HAP-1 (cell line): ENCODE measurements at regions not wholly inside any gene's neighbourhood (a gene's known extent, or its start where the extent isn't known, plus 50 kb on each side); places are given as distances from the start of the nearest gene placed in this dataset.

Source experiments
- DNase-seq, 2 experiments: peaks; one replicate each; pipeline ENCODE4 v3.0.0-alpha.2; 2016 to 2020; ENCODE audit warnings: low spot score in 2 of 2
- H3K27me3 ChIP-seq: fragments of 250-450 bp; sonication (Bioruptor Pico); 2 replicates; pipeline ENCODE4 v1.5.1; 2020; ENCODE audit warnings: low read depth, mild to moderate bottlenecking, moderate library complexity
- H3K36me3 ChIP-seq: fragments of 250-450 bp; sonication (Bioruptor Pico); replicated peaks from 2 replicates; pipeline ENCODE4 v1.5.1; 2020; ENCODE audit warnings: mild to moderate bottlenecking
- H3K4me1 ChIP-seq: fragments of 250-450 bp; sonication (Bioruptor Pico); 2 replicates; pipeline ENCODE4 v1.5.1; 2020; ENCODE audit warnings: mild to moderate bottlenecking
- H3K4me3 ChIP-seq: fragments of 250-450 bp; sonication (Bioruptor Pico); 2 replicates; pipeline ENCODE4 v1.5.1; 2020; ENCODE audit warnings: mild to moderate bottlenecking, moderate library complexity
- H3K9me3 ChIP-seq: fragments of 250-450 bp; sonication (Bioruptor Pico); 2 replicates; pipeline ENCODE4 v1.5.1; 2020; ENCODE audit warnings: mild to moderate bottlenecking, moderate library complexity
- in situ Hi-C: fragments of 300-500 bp; cut with MboI; formaldehyde crosslinking; loops from 3 replicates; pipeline ENCODE4 v1.14.3; 2020; ENCODE audit warnings: low sequenced_read_pairs, inconsistent platforms, mixed read lengths

- no peak overlapping the region for H3K4me3 ChIP-seq
- in situ Hi-C loops = no loop called here
- H3K27me3 ChIP-seq = no peaks in the 10 kb centered on the region
- H3K36me3 ChIP-seq = no peaks in the 10 kb centered on the region
- H3K9me3 ChIP-seq = no peaks in the 10 kb centered on the region
- no peak for DNase-seq
- H3K4me1 ChIP-seq = no peaks in the 10 kb centered on the region
Measured at GRCh38 chr20:55067158-55067825, 591.9 kb downstream of the DOK5 start.

DNA sequence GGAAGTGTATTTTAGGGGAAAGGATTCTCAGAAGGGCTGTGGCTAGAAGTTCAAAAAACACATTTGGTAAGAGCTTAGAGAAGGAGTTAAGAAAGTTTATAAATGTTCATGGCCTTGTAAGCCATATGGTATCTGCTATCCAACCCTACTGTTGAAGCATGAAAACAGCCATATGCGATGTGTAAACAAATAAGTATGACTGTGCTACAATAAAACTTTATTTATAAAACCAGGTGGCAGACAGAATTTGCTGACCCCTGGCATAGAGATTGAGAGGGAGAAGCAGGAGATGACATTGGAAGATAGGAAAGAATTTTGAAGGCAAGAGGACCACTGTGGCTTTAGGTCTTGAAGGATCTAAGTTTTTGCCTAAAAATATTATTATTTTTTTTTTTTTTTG, 583.5 kb downstream of the DOK5 start:
- Histone ChIP-seq H3K9me3 (no peaks in the 10 kb centered on the region), H3K4me3 (no peak overlapping the region), H3K36me3 (no peaks in the 10 kb centered on the region), H3K27me3 (no peaks in the 10 kb centered on the region), H3K4me1 (no peaks in the 10 kb centered on the region)
- no peak for DNase-seq
- in situ Hi-C loops = no loop called here

- Histone ChIP-seq H3K36me3 (no peaks in the 10 kb centered on the region), H3K4me1 (no peaks in the 10 kb centered on the region), H3K27me3 (no peaks in the 10 kb centered on the region), H3K9me3 (no peaks in the 10 kb centered on the region), H3K4me3 (no peak overlapping the region)
- in situ Hi-C loops = no loop called here
- DNase-seq = no peak
Measured at GRCh38 chr20:55057779-55058415, 582.5 kb downstream of the DOK5 start.

GRCh38 chr20:55054453-55054852, 579.1 kb downstream of the DOK5 start:
- no peaks in the 10 kb centered on the region; the same call in 1 of the 2 replicates for H3K9me3 ChIP-seq
- no peaks in the 10 kb centered on the region for H3K4me1 ChIP-seq
- in situ Hi-C loops = no loop called here
- H3K4me3 ChIP-seq = no peak overlapping the region
- DNase-seq = no peak
- H3K27me3 ChIP-seq = no peaks in the 10 kb centered on the region
- no peaks in the 10 kb centered on the region for H3K36me3 ChIP-seq

- in situ Hi-C loops = no loop called here
- H3K4me1 ChIP-seq = no peaks in the 10 kb centered on the region
- DNase-seq = no peak
- no peaks in the 10 kb centered on the region for H3K27me3 ChIP-seq
- H3K36me3 ChIP-seq = no peaks in the 10 kb centered on the region
- no peak overlapping the region for H3K4me3 ChIP-seq
- H3K9me3 ChIP-seq = no peaks in the 10 kb centered on the region; the same call in 1 of the 2 replicates
Measured at GRCh38 chr20:55053389-55053788, 578.0 kb downstream of the DOK5 start.

- in situ Hi-C loops = no loop called here
- Histone ChIP-seq H3K4me3 (no peak overlapping the region), H3K9me3 (no peaks in the 10 kb centered on the region; the same call in 1 of the 2 replicates), H3K36me3 (no peaks in the 10 kb centered on the region), H3K4me1 (no peaks in the 10 kb centered on the region), H3K27me3 (no peaks in the 10 kb centered on the region)
- no peak for DNase-seq
Measured at GRCh38 chr20:55052459-55052858, 577.1 kb downstream of the DOK5 start.

- in situ Hi-C loops = no loop called here
- H3K4me3 ChIP-seq = no peak overlapping the region
- H3K27me3 ChIP-seq = no peaks in the 10 kb centered on the region
- H3K36me3 ChIP-seq = no peaks in the 10 kb centered on the region
- H3K9me3 ChIP-seq = no peaks in the 10 kb centered on the region
- H3K4me1 ChIP-seq = no peaks in the 10 kb centered on the region
- DNase-seq = no peak
Measured at GRCh38 chr20:55038684-55039083, 563.3 kb downstream of the DOK5 start.

GRCh38 chr20:55031971-55032370, 556.6 kb downstream of the DOK5 start:
- in situ Hi-C loops = no loop called here
- no peaks in the 10 kb centered on the region for H3K27me3 ChIP-seq
- H3K9me3 ChIP-seq = no peaks in the 10 kb centered on the region
- no peaks in the 10 kb centered on the region for H3K4me1 ChIP-seq
- DNase-seq = no peak
- H3K36me3 ChIP-seq = no peaks in the 10 kb centered on the region
- no peak overlapping the region for H3K4me3 ChIP-seq

DNA sequence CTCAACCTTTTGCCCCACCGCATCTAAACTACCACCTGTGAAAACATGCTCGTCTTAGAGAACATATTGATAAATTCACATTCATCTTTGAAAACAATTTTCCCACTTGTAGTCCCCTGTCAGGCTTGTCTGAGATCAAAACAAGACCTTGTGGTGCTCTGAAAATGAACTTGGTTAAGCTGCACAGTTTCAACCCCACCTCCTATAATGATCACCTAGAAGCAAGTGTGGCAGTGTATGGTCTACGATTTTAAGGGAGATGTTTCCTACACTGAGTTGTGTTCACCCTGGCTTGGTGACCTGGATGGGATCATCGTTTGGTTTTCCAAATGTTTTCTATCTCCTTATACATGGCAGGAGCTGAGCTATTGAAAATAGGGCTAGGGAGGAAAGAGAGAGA, 539.4 kb downstream of the DOK5 start:
- no peaks in the 10 kb centered on the region for H3K9me3 ChIP-seq
- in situ Hi-C loops = no loop called here

DNA sequence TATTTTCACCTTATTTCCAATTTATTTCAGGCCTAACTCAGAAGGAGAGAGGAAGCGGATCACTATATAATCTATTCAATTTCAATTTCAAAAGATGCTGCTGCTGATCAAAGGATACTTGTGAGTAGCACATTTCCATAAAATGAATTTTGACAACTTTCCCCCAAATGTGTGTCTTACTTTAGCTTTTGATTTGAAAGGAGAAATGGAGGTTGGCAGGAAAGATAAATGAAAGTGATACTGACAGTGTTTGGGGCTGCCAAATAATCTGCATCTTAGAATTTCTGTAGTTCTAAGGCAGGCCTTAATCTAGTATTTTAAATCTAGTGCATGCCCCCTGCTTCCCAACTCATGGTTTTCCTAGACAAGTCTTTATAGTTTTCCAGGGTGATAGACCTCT, 535.4 kb downstream of the DOK5 start:
- no peaks in the 10 kb centered on the region for H3K36me3 ChIP-seq
- no peaks in the 10 kb centered on the region for H3K27me3 ChIP-seq
- H3K4me1 ChIP-seq = no peaks in the 10 kb centered on the region
- H3K4me3 ChIP-seq = no peak overlapping the region
- no peaks in the 10 kb centered on the region for H3K9me3 ChIP-seq
- no peak for DNase-seq
- in situ Hi-C loops = no loop called here

More for the DNA sequence above, 539.4 kb downstream of the DOK5 start:
- no peak for DNase-seq
- Histone ChIP-seq H3K27me3 (no peaks in the 10 kb centered on the region), H3K4me3 (no peak overlapping the region), H3K36me3 (no peaks in the 10 kb centered on the region), H3K4me1 (no peaks in the 10 kb centered on the region)

DNA sequence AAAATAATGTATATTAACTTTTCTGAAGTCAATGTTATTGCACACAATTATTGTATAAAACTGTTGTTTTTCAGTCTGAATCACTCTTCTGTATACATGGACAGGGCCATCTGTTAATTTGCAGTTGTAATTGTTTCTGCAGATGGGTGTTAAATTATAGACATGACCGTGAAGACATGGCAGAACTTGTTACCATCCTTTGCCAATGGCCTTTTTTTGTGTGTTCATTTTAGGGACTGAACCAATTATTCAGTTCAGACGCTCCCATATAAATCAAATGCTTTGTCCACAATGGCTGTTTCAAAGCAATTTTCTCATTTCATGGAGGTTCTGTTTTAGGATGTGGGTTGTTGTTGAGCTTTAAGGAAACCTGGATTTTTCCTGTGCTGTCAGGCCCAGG, 533.7 kb downstream of the DOK5 start:
- Histone ChIP-seq H3K4me1 (no peaks in the 10 kb centered on the region), H3K27me3 (no peaks in the 10 kb centered on the region), H3K36me3 (no peaks in the 10 kb centered on the region), H3K9me3 (no peaks in the 10 kb centered on the region), H3K4me3 (no peak overlapping the region)
- in situ Hi-C loops = no loop called here
- no peak for DNase-seq

GRCh38 chr20:55004044-55004443, 528.7 kb downstream of the DOK5 start:
- Histone ChIP-seq H3K9me3 (no peaks in the 10 kb centered on the region), H3K4me3 (no peak overlapping the region), H3K27me3 (no peaks in the 10 kb centered on the region), H3K36me3 (no peaks in the 10 kb centered on the region), H3K4me1 (no peaks in the 10 kb centered on the region)
- in situ Hi-C loops = no loop called here
- DNase-seq = no peak

GRCh38 chr20:54995553-54995952, 520.2 kb downstream of the DOK5 start:
- Histone ChIP-seq H3K36me3 (no peaks in the 10 kb centered on the region), H3K4me1 (no peaks in the 10 kb centered on the region), H3K9me3 (no peaks in the 10 kb centered on the region; the same call in 1 of the 2 replicates), H3K4me3 (no peak overlapping the region), H3K27me3 (no peaks in the 10 kb centered on the region)
- in situ Hi-C loops = no loop called here
- DNase-seq = no peak

- no peaks in the 10 kb centered on the region; the same call in 1 of the 2 replicates for H3K9me3 ChIP-seq
- no peaks in the 10 kb centered on the region for H3K4me1 ChIP-seq
- no peak overlapping the region for H3K4me3 ChIP-seq
- in situ Hi-C loops = no loop called here
- H3K27me3 ChIP-seq = no peaks in the 10 kb centered on the region
- H3K36me3 ChIP-seq = no peaks in the 10 kb centered on the region
- no peak for DNase-seq
Measured at GRCh38 chr20:54995011-54995410, 519.6 kb downstream of the DOK5 start.
